Mucosa of rectum (tissue), 2 donors: ENCODE measurements at regions not wholly inside any gene's neighbourhood (a gene's known extent, or its start where the extent isn't known, plus 50 kb on each side); places are given as distances from the start of the nearest gene placed in this dataset.

Source experiments
- H3K27ac ChIP-seq, 2 donors: one replicate each; pipeline ENCODE4 v1.7.0; 2013; ENCODE audit warnings: inconsistent platforms in 2 of 2, low read depth in 2 of 2, low read length in 2 of 2
- H3K27me3 ChIP-seq, 2 donors: one replicate each; pipeline ENCODE4 v1.7.0; 2013; ENCODE audit warnings: low read length in 2 of 2; ENCODE audit not compliant: control insufficient read depth in 2 of 2, insufficient read depth in 2 of 2
- H3K36me3 ChIP-seq, 2 donors: one replicate each; pipeline ENCODE4 v1.7.0; 2013; ENCODE audit warnings: low read length in 2 of 2; ENCODE audit not compliant: control insufficient read depth in 2 of 2, insufficient read depth in 2 of 2
- H3K4me1 ChIP-seq, 2 donors: one replicate each; pipeline ENCODE4 v1.7.0; 2013; ENCODE audit warnings: low read length in 2 of 2, mild to moderate bottlenecking in 1 of 2; ENCODE audit not compliant: control insufficient read depth in 2 of 2, insufficient read depth in 2 of 2
- H3K4me3 ChIP-seq, 2 donors: one replicate each; pipeline ENCODE4 v1.7.0; 2013; ENCODE audit warnings: low read length in 2 of 2
- H3K9ac ChIP-seq, 2 donors: one replicate each; pipeline ENCODE4 v1.7.0; 2013; ENCODE audit warnings: low read length in 2 of 2, low read depth in 1 of 2, mild to moderate bottlenecking in 1 of 2
- H3K9me3 ChIP-seq, 2 donors: one replicate each; pipeline ENCODE4 v1.7.0; 2013; ENCODE audit warnings: low read length in 2 of 2; ENCODE audit not compliant: control insufficient read depth in 2 of 2
- donor health status: healthy.
- donor health status: Normal muscosa, but diverticular disease.

DNA sequence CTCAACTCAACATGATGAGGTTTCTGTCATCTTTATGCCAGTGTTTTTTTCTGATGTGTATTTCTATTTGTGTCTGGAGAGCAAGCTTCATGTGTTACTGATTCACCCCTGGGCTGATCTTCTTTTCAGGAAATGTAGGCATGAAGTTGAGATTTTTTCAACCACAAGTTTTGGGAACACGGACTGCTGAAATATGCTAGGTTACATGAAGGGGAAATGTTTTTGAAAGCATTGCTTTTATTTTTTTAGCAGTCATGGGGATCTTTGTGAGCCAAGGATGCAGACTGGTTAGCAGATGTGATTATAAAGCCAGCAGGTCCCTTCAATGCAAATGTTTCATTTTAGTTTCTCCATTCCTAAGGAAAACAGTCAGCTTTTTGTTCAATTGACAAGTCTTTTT is 219.3 kb upstream of the COL8A1 start:
- H3K4me3 ChIP-seq = no peak overlapping the region
- H3K9ac ChIP-seq = no peak overlapping the region
- no peaks in the 10 kb centered on the region for H3K36me3 ChIP-seq
- no peaks in the 10 kb centered on the region for H3K9me3 ChIP-seq
- H3K27me3 ChIP-seq = no peaks in the 10 kb centered on the region
- H3K27ac ChIP-seq = no peak overlapping the region
- H3K4me1 ChIP-seq = no peaks in the 10 kb centered on the region

DNA sequence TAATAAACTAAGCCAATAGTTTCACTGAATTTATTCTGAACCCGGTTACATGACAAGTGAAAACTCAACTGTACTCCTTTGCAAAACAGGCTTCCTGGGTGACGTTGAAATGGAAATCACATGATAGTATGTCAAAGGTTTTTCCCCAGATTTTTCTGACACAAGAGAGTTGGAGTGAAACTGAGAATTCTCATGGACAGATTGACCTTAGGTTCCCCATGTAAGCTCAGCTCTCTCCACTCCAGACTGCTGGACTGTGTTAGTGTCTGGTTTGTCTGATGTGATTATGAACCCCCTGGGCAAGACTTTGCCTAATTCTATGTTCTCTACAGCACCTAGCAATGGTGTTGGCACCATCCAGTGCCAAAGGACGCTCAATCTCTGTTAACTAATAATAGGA is 219.7 kb upstream of the COL8A1 start:
- Histone ChIP-seq H3K9ac (no peak overlapping the region), H3K27ac (no peak overlapping the region), H3K9me3 (no peaks in the 10 kb centered on the region), H3K36me3 (no peaks in the 10 kb centered on the region), H3K4me1 (no peaks in the 10 kb centered on the region), H3K27me3 (no peaks in the 10 kb centered on the region), H3K4me3 (no peak overlapping the region)

DNA sequence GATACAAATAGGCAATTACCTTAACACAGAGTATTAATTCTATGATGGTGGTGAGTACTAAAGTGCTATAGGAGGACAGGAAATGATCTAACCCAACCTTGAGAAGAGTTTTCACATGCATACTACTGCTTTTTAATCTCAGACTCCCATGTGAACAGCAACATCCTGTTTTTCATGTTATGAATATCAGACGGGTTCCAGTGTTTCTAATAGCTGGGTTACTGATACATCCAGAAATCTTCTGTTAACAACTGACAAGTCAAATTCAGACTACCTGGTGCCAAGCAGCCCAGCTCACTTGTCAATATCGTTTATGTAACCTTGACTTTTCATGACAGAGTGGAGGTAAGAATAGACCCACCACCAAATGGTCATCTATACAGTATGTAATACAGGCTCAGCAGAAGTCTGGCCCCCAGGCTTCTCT is 220.2 kb upstream of the COL8A1 start:
- no peak overlapping the region for H3K4me3 ChIP-seq
- no peak overlapping the region for H3K27ac ChIP-seq
- no peaks in the 10 kb centered on the region for H3K36me3 ChIP-seq
- no peaks in the 10 kb centered on the region for H3K9me3 ChIP-seq
- H3K9ac ChIP-seq = no peak overlapping the region
- no peaks in the 10 kb centered on the region for H3K4me1 ChIP-seq
- no peaks in the 10 kb centered on the region for H3K27me3 ChIP-seq

DNA sequence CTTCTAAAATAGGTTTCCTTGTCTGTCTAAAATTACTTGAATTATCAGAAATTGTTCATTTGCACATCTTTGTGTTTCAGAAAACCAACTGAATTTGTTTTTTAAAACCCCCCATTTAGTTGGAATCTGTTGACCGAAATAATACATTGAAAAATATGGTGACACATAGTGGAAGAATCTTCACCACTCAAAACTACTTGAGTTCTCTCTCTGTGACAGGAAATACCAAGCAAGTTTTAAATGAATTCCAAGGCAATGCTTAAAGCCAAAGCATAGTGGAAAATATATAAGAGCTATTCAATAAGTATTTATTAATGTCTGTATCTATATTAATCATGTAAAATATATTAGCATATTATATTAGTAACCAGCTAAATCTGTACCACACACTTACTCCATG is 224.9 kb upstream of the COL8A1 start:
- Histone ChIP-seq H3K9ac (no peak overlapping the region), H3K27ac (no peak overlapping the region), H3K9me3 (no peaks in the 10 kb centered on the region), H3K36me3 (no peaks in the 10 kb centered on the region), H3K4me3 (no peak overlapping the region), H3K4me1 (no peaks in the 10 kb centered on the region), H3K27me3 (no peaks in the 10 kb centered on the region)

DNA sequence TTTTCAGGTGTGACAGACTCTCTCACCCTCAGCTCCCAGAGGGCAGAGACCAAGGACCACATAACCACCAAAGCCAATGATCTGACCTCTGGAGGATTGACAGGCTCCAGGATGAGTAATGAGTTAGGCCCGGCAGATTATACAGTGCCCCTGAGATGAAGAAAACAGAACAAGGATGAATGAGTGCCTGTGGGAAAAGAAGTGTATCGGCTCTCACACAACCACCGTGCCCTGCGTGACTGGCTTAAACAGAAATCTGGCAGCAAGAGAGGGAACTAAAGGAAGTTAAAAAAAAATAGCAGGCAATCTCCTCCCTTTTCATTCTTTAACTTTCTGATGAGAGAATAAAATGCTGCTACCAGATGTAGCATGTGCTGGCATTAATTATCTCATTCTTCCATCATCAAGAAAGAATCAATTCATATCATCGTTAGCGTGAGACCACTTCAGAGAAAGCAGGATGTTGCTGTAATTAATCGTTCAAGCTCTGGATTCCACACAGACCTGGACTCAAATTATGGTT is 227.5 kb upstream of the COL8A1 start:
- H3K4me1 ChIP-seq = no peaks in the 10 kb centered on the region
- no peak overlapping the region for H3K4me3 ChIP-seq
- H3K9ac ChIP-seq = no peak overlapping the region
- no peaks in the 10 kb centered on the region for H3K9me3 ChIP-seq
- H3K27ac ChIP-seq = no peak overlapping the region
- H3K27me3 ChIP-seq = no peaks in the 10 kb centered on the region
- H3K36me3 ChIP-seq = no peaks in the 10 kb centered on the region

DNA sequence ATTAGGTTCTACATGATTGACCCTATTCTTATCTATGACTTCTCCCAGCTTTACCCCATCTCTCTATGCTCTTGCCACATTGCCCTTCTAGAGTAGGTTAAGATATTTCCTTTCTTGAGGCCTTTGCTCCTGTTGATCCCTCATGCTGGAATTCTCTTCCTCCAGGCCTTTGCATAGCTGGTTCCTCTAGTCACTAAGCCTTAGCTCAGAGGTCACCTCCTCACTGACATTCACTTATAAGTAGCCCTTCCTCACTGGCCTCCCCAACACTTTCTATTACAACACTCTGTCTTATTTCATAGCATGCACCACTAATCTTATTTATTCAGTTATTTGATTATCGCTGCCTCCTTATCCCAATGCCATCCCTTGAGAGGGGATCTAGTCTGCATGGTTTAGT is 228.4 kb upstream of the COL8A1 start:
- Histone ChIP-seq H3K27me3 (no peaks in the 10 kb centered on the region), H3K4me3 (no peak overlapping the region), H3K9ac (no peak overlapping the region), H3K4me1 (no peaks in the 10 kb centered on the region), H3K36me3 (no peaks in the 10 kb centered on the region), H3K9me3 (no peaks in the 10 kb centered on the region), H3K27ac (no peak overlapping the region)

DNA sequence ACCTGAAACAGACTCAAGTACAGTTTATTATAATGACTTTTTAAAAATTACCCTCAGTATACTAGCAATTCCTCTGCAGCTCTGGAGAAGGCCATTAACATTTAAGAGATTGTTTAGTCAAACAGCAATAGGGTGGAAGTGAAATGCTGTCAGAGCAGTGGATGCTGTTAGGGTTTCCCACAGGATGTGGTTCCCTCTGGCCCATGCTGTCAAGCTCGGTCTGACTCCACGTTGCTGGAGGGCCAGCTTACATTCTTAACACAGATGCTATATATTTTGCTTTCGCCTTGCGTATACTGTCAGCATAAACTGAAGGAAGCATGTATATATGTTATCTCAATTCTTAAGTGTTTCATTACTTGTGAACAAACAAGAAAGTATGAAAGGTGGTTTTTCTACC is 231.1 kb upstream of the COL8A1 start:
- no peaks in the 10 kb centered on the region for H3K27me3 ChIP-seq
- H3K9me3 ChIP-seq = no peaks in the 10 kb centered on the region
- H3K27ac ChIP-seq = no peak overlapping the region
- no peaks in the 10 kb centered on the region for H3K36me3 ChIP-seq
- no peaks in the 10 kb centered on the region for H3K4me1 ChIP-seq
- H3K9ac ChIP-seq = no peak overlapping the region
- H3K4me3 ChIP-seq = no peak overlapping the region

DNA sequence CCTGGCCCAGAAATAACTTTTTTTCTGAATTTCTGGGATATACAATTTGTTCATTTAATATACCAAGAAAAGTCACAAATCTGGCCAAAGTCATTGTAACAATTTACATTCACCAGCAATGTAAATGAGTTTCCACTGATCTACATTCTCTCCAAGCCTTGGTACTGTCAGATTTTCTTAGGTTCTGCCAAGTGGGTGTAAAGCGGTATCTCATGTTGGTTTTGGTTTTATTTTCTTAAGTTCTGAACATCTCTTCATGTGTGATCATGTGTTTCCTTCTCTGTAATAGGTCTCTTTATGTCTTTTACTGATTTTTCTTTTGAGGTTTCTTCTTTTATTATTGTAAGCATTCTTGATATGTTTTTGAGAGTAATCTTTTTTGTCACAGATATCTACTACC is 235.6 kb upstream of the COL8A1 start:
- H3K4me3 ChIP-seq = no peak overlapping the region
- H3K36me3 ChIP-seq = no peaks in the 10 kb centered on the region
- H3K9me3 ChIP-seq = no peaks in the 10 kb centered on the region
- no peak overlapping the region for H3K9ac ChIP-seq
- H3K27ac ChIP-seq = no peak overlapping the region
- H3K4me1 ChIP-seq = no peaks in the 10 kb centered on the region
- no peaks in the 10 kb centered on the region for H3K27me3 ChIP-seq

DNA sequence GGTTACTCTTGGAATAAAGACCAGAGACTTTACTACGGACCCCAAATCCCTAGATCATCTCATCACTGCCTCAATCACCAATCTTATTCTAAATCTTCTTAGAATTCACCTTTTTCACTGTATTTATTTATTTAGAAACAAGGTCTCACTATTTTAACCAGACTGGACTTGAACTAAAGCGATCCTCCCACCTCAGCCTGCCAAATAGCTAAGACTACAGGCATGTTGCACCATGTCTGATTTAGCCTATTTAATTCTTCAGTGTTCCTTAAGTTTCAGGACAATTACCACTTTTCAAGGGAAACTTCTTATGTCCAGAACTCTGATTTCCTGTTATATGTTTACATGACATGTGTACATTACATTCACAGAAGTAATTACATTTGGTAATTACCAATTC is 238.0 kb upstream of the COL8A1 start:
- Histone ChIP-seq H3K27me3 (no peaks in the 10 kb centered on the region), H3K36me3 (no peaks in the 10 kb centered on the region), H3K9ac (no peak overlapping the region)

DNA sequence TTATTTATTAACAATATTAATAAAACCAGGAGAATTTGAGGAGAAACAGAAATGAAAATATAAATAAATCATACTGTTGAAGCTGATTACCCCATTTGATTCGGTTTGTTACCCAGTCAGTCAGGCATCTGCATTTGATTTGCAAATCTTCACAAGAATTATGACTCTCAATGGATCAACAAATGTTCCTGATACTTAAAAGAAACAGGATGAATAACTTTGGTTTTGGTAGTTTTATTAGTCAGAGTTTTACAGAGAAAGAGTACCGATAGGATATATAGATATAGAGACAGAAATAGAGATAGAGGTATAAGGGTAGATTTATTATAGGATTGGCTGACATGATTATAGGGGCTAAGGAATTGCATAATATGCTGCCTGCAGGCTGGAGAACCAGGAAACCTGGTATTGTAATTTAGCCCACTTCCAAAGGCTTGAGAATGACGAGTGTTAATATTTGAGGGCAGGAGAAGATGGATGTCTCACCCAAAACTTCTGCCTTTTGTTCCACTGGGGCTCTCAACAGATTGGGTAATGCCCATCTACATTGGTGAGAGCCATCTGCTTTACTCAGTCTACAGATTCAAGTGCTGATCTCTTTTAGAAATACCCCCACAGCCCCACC is 241.6 kb upstream of the COL8A1 start:
- Histone ChIP-seq H3K36me3 (no peaks in the 10 kb centered on the region), H3K27ac (no peak overlapping the region), H3K4me3 (no peak overlapping the region), H3K9me3 (no peaks in the 10 kb centered on the region), H3K9ac (no peak overlapping the region), H3K4me1 (no peaks in the 10 kb centered on the region), H3K27me3 (no peaks in the 10 kb centered on the region)

More for the DNA sequence above, 238.0 kb upstream of the COL8A1 start:
- Histone ChIP-seq H3K4me1 (no peaks in the 10 kb centered on the region), H3K27ac (no peak overlapping the region), H3K4me3 (no peak overlapping the region), H3K9me3 (no peaks in the 10 kb centered on the region)
